HT1080 (cell line): ENCODE measurements at regions not wholly inside any gene's neighbourhood (a gene's known extent, or its start where the extent isn't known, plus 50 kb on each side); places are given as distances from the start of the nearest gene placed in this dataset.

Source experiments
- DNase-seq: peaks from one replicate; pipeline ENCODE4 v3.0.0-alpha.2; 2015; ENCODE audit warnings: low read depth

GRCh38 chr13:111448504-111448903 lies 128.1 kb downstream of the TEX29 start:
- no peak for DNase-seq

- DNase-seq: no peak
Observed at GRCh38 chr13:111449041-111449440, 128.6 kb downstream of the TEX29 start.

GRCh38 chr13:111451402-111451801 lies 131.0 kb downstream of the TEX29 start:
- DNase-seq: no peak

DNA sequence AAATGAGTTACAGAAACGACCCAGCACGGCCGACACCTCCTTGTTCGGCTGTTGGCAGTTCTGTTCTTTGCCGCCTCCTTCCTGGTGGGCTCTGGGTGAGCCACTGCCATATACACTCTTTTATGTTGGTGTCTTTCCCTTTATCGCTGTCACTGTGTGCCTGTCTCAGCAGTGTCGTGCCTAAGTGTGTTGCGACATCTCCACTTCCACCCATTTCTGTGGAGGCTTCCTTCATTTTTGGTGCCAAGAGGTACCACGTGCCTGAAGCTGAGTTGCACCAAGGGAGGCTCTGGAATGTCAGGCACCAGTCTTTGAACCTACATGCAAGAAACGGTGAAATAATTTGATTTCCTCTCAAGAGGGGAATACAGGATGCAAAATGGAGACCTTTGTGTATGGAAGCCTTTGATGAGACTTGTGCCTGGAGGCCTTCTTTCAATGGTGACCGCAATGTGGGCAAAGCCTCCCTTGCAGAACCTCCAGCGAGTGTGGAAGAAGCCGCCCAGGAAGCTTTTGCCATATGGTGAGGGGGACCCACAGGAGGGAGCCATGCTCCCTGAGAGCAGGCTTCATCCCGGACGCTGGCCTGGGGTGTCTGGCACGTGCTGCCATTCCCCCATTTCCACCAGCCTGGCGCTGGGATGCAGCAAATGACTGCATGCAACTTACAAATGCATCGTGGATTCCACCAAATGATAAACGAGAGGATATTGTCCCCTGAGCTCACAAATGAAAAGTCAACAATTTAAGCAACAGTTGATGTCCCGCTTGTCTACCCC lies 136.2 kb downstream of the TEX29 start:
- no peak for DNase-seq

GRCh38 chr13:111458001-111458531 lies 137.6 kb downstream of the TEX29 start:
- DNase-seq: no peak

- DNase-seq: no peak
Observed at GRCh38 chr13:111458739-111459138, 138.3 kb downstream of the TEX29 start.

- no peak for DNase-seq
Observed at GRCh38 chr13:111459803-111460547, 139.5 kb downstream of the TEX29 start.

GRCh38 chr13:111460548-111461444 lies 140.4 kb downstream of the TEX29 start:
- peak; percentile 32 for DNase-seq

DNA sequence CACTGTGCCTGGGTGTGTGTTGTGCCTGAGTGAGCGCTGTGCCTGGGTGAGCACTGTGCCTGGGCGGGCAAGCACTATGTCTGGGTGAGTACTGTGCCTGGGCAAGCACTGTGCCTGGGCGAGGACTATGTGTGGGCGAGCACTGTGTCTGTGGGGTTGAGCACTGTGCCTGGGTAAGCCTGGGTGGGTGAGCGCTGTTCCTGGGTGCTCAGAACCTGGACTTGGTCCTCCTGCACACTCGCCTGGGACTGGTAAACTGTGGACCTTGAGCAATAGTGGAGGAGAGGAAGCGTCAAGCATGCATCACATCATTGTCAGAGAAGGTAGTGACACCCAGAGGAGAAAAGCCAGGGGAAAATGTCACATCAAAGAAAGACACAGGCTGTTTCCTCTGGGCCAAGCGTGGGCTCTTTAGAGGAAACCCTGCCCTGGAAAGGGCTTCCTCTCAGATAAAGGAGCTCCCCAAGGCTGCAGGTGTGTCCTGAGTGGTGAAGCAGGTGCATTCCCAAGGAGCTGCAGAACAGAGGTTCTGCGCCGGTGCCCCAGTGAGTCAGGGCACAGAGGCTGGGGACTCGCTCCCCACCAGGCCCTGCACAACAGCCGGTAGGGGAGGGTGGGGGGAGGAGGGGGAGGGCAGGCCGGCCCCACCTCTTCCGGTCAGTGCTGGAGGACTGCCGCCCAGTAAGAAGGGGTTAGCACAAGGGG lies 141.2 kb downstream of the TEX29 start:
- no peak for DNase-seq

- no peak for DNase-seq
Observed at GRCh38 chr13:111462221-111462764, 141.9 kb downstream of the TEX29 start.

DNA sequence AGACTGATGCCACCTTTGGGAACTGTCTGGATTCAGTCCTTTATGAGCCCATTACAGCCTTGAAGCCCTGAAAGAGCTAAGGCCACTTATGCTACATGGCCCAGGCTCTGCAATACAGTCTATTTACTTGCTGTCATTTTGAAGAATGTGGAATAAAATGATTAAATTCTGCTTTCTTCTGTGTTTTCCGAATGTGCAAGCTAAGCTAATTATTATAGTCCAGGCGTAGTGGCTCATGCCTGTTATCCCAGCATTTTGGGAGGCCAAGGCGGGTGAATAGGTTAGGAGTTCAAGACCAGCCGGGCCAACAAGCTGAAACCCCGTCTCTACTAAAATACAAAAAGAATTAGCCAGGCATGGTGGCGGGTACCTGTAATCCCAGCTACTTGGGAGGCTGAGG lies 142.5 kb downstream of the TEX29 start:
- DNase-seq: no peak

GRCh38 chr13:111467111-111467890 lies 146.9 kb downstream of the TEX29 start:
- DNase-seq: no peak

- DNase-seq: no peak
Observed at GRCh38 chr13:111468037-111468959, 147.9 kb downstream of the TEX29 start.

DNA sequence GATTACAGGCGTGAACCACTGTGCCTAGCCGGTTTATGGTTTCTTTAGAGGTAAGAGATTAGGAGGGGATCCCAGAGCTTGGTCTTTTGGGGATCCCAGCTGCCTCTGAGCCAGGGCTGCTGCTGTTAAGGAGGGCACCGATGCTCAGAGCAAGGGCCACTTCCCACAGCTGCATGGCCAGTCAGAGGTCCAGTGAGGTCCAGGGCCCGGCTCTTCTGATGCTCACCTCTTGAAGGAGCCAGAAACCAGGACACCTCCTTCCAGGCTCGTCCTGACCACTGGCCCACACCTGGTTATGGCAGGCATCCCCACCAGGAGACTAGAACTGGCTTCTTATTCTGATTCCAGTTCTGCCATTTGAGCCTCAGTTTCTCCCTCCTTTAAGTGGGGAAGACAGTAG lies 149.0 kb downstream of the TEX29 start:
- no peak for DNase-seq

- no peak for DNase-seq
Observed at GRCh38 chr13:111469916-111470506, 149.6 kb downstream of the TEX29 start.

GRCh38 chr13:111470933-111471332 lies 150.5 kb downstream of the TEX29 start:
- DNase-seq: no peak

GRCh38 chr13:111472083-111472482 lies 151.6 kb downstream of the TEX29 start:
- DNase-seq: no peak
